Endothelial cell of umbilical vein (primary cell): ENCODE measurements at regions not wholly inside any gene's neighbourhood (a gene's known extent, or its start where the extent isn't known, plus 50 kb on each side); places are given as distances from the start of the nearest gene placed in this dataset.

Experiments used
- BruUV-seq: library from RNA; stranded (reverse); fragments of 400-500 nt; replicated peaks from 2 replicates; lab custom pipeline; 2021; lab: Mats Ljungman, UMichigan
- CTCF ChIA-PET: fragments of 300-600, 350-600 bp; sonication (Branson Sonifier 250); formaldehyde crosslinking; loops from one replicate; lab custom pipeline; 2021; ENCODE audit warnings: antibody characterized with exemption, inconsistent platforms; lab: Charles Lee
- POLR2A ChIA-PET: fragments of 300-600, 350-600 bp; sonication (Branson Sonifier 250); formaldehyde crosslinking; loops from one replicate; lab custom pipeline; 2021; ENCODE audit warnings: antibody characterized with exemption, inconsistent platforms; lab: Charles Lee
- DNase-seq: peaks from one replicate; pipeline ENCODE4 v3.0.0-alpha.2; 2011; ENCODE audit warnings: low read depth, low spot score
- FAIRE-seq: peaks from 2 replicates; lab custom pipeline; 2011; peaks lifted over from hg19 to GRCh38; lab: Jason Lieb, UNC
- H2AFZ ChIP-seq: 2 replicates; pipeline ENCODE4 v1.6.0; 2012; ENCODE audit warnings: low read depth, low read length, control low read depth, inconsistent platforms
- H3K27ac ChIP-seq: 2 replicates; pipeline ENCODE4 v1.5.1; 2011; ENCODE audit warnings: low read depth, mild to moderate bottlenecking, control low read depth, low read length, moderate library complexity; ENCODE audit not compliant: insufficient read depth
- H3K27me3 ChIP-seq, 2 experiments: 2 replicates each; pipeline versions ENCODE4 v1.6.0 to v1.6.1; 2011; ENCODE audit warnings: low read length in 2 of 2, mixed read lengths in 1 of 2; ENCODE audit not compliant: control insufficient read depth in 2 of 2, insufficient read depth in 2 of 2
- H3K36me3 ChIP-seq, 2 experiments: 2 replicates in 1 of 2; 3 replicates in 1 of 2; pipeline ENCODE4 v1.5.1; 2011; ENCODE audit warnings: low read length in 2 of 2, mild to moderate bottlenecking in 1 of 2, moderate library complexity in 1 of 2; ENCODE audit not compliant: control insufficient read depth in 2 of 2, insufficient read depth in 2 of 2; ENCODE audit errors: extremely low read depth in 1 of 2
- H3K4me1 ChIP-seq: 3 replicates; pipeline ENCODE4 v1.5.1; 2011; ENCODE audit warnings: mild to moderate bottlenecking, low read length; ENCODE audit not compliant: control insufficient read depth, insufficient read depth; ENCODE audit errors: extremely low read depth
- H3K4me2 ChIP-seq: 2 replicates; pipeline ENCODE4 v1.6.1; 2011; ENCODE audit warnings: low read length, control low read depth, mixed read lengths; ENCODE audit not compliant: insufficient read depth
- H3K4me3 ChIP-seq, 3 experiments: fragments of 200-600 bp in 1 of 3; sonication (generic), shearing (Covaris generic) in 1 of 3; replicated peaks in 1 of 3; 2 replicates each; pipeline ENCODE4 v1.5.1; 2011 to 2016; ENCODE audit warnings: control low read depth in 3 of 3, low read length in 3 of 3, mild to moderate bottlenecking in 2 of 3, inconsistent platforms in 1 of 3, low read depth in 1 of 3, moderate library complexity in 1 of 3; ENCODE audit not compliant: insufficient read depth in 1 of 3
- H3K79me2 ChIP-seq: 2 replicates; pipeline ENCODE4 v1.6.0; 2012; ENCODE audit warnings: low read length, inconsistent platforms; ENCODE audit not compliant: control insufficient read depth, insufficient read depth
- H3K9ac ChIP-seq: replicated peaks from 2 replicates; pipeline ENCODE3; 2011; ENCODE audit warnings: low read length, control low read depth; ENCODE audit not compliant: insufficient read depth; ENCODE audit errors: extremely low read depth
- H3K9me1 ChIP-seq: replicated peaks from 3 replicates; pipeline ENCODE4 v1.6.0; 2011; ENCODE audit warnings: mild to moderate bottlenecking, low read length; ENCODE audit not compliant: control insufficient read depth, insufficient read depth; ENCODE audit errors: extremely low read depth
- H3K9me3 ChIP-seq: replicated peaks from 2 replicates; pipeline ENCODE4 v1.5.1; 2012; ENCODE audit warnings: low read length, inconsistent platforms; ENCODE audit not compliant: control insufficient read depth, insufficient read depth
- H4K20me1 ChIP-seq: replicated peaks from 2 replicates; pipeline ENCODE3; 2011; ENCODE audit warnings: mild to moderate bottlenecking, low read length; ENCODE audit not compliant: control insufficient read depth, insufficient read depth; ENCODE audit errors: extremely low read depth
- EZH2 ChIP-seq: IDR thresholded peaks from 2 replicates; pipeline ENCODE4 v1.6.1; 2012; ENCODE audit warnings: borderline replicate concordance, low read depth, mild to moderate bottlenecking, moderate library complexity, low read length, inconsistent platforms; ENCODE audit not compliant: severe bottlenecking
- FOS ChIP-seq: IDR thresholded peaks from 2 replicates; pipeline ENCODE4 v1.6.1; 2011; ENCODE audit warnings: mild to moderate bottlenecking, low read length, moderate library complexity, borderline replicate concordance; ENCODE audit not compliant: insufficient read depth
- GATA2 ChIP-seq: IDR thresholded peaks from 2 replicates; pipeline ENCODE4 v1.7.0; 2011; ENCODE audit warnings: low read depth, mild to moderate bottlenecking, moderate library complexity, mixed read lengths, low read length; ENCODE audit not compliant: insufficient read length, insufficient read depth
- JUN ChIP-seq: IDR thresholded peaks from 2 replicates; pipeline ENCODE4 v1.6.1; 2011; ENCODE audit warnings: borderline replicate concordance, low read depth; ENCODE audit not compliant: insufficient read length, insufficient read depth
- MYC ChIP-seq: IDR thresholded peaks from one replicate; pipeline ENCODE4 v1.6.1; 2011; ENCODE audit warnings: mild to moderate bottlenecking, low read depth, low read length
- POLR2A ChIP-seq: IDR thresholded peaks from 2 replicates; pipeline ENCODE4 v1.6.1; 2012; ENCODE audit warnings: low read depth, mild to moderate bottlenecking, control low read depth, low read length
- POLR2AphosphoS5 ChIP-seq: IDR thresholded peaks from 2 replicates; pipeline ENCODE4 v1.6.1; 2012; ENCODE audit warnings: low read depth, mild to moderate bottlenecking, control low read depth, low read length, moderate library complexity; ENCODE audit not compliant: insufficient read depth
- dilution Hi-C: fragments of 300-500 bp; cut with MboI; formaldehyde crosslinking; loops from one replicate; pipeline ENCODE4 v1.15.0; 2019; ENCODE audit warnings: low sequenced_read_pairs; ENCODE audit not compliant: extremely low pct_ligation_motif_present
- intact Hi-C: fragments of 100-400 bp; cut with micrococcal nuclease; formaldehyde crosslinking; loops from one replicate; pipeline ENCODE4 v1.10.0; 2022
- TF ChIP-seq, protein P1 (sequence below), 2 donors: IDR thresholded peaks; 1 replicate in 1 of 2; 2 replicates in 1 of 2; pipeline ENCODE4 v1.5.1; 2011; ENCODE audit warnings: low read length in 2 of 2, mild to moderate bottlenecking in 2 of 2, moderate library complexity in 2 of 2, control low read depth in 1 of 2, inconsistent platforms in 1 of 2, low read depth in 1 of 2; ENCODE audit not compliant: insufficient read depth in 1 of 2; ENCODE audit errors: extremely low read depth in 1 of 2
- TF ChIP-seq, protein P2 (sequence below): IDR thresholded peaks from 2 replicates; pipeline ENCODE4 v1.6.1; 2011; ENCODE audit not compliant: insufficient read depth, insufficient read length

DNA sequence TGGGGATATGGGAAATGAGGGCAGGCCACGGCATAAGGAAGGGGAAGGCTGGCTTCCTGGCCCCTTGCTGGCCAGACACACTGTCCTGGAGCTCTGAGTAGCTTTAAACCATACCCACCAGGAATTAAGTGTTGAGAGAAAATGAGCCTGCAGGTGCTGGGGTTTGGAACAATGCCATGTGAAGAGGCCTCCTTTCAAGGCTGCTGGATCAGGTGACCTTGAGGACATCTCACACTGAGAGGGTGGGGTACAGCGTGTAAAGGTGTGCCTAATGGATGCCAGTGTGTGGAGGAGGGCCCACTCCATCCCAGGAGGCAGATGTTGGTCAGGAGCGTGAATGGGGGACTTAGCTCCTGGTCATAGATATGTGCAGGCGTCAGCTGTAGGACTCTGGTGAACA is 74.8 kb upstream of the MLN start:
- no peak for TF ChIP-seq POLR2A
- TF ChIP-seq, protein P1, sequence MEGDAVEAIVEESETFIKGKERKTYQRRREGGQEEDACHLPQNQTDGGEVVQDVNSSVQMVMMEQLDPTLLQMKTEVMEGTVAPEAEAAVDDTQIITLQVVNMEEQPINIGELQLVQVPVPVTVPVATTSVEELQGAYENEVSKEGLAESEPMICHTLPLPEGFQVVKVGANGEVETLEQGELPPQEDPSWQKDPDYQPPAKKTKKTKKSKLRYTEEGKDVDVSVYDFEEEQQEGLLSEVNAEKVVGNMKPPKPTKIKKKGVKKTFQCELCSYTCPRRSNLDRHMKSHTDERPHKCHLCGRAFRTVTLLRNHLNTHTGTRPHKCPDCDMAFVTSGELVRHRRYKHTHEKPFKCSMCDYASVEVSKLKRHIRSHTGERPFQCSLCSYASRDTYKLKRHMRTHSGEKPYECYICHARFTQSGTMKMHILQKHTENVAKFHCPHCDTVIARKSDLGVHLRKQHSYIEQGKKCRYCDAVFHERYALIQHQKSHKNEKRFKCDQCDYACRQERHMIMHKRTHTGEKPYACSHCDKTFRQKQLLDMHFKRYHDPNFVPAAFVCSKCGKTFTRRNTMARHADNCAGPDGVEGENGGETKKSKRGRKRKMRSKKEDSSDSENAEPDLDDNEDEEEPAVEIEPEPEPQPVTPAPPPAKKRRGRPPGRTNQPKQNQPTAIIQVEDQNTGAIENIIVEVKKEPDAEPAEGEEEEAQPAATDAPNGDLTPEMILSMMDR (IDR thresholded peaks at IDR 0.05; ENCODE audit: extremely low read depth in 1 of 2, insufficient read depth in 1 of 2, low read depth in 1 of 2, low read length in 2 of 2): no peak
- TF ChIP-seq MYC: no peak
- TF ChIP-seq GATA2: no peak
- no peak for TF ChIP-seq FOS
- no peak for TF ChIP-seq JUN
- TF ChIP-seq EZH2: no peak
- TF ChIP-seq POLR2AphosphoS5: no peak
- TF ChIP-seq, protein P2, sequence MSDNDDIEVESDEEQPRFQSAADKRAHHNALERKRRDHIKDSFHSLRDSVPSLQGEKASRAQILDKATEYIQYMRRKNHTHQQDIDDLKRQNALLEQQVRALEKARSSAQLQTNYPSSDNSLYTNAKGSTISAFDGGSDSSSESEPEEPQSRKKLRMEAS: no peak

More for the DNA sequence above, 74.8 kb upstream of the MLN start:
- DNase-seq (no peak), FAIRE-seq (no peak)
- Histone ChIP-seq H3K4me3 (no peak overlapping the region), H3K4me1 (no peaks in the 10 kb centered on the region), H3K27me3 (peaks cover 3 to 4% of the 10 kb centered on the region in 2 experiments), H3K9me3 (no peaks in the 10 kb centered on the region), H3K36me3 (no peaks in the 10 kb centered on the region), H3K4me2 (no peak overlapping the region), H2AFZ (no peak overlapping the region), H3K9ac (no peak overlapping the region), H3K9me1 (no peaks in the 10 kb centered on the region), H4K20me1 (no peaks in the 10 kb centered on the region), H3K79me2 (no peaks in the 10 kb centered on the region), H3K27ac (no peak overlapping the region)
- dilution Hi-C loops (no loop called here), intact Hi-C loops (no loop called here)
- POLR2A ChIA-PET: no interaction called here
- CTCF ChIA-PET: interaction anchor here (0.9 to 2.1 kb wide), 4 partner anchors 10 to 177 kb away, joined by 3 to 9 read pairs (median 5); partner anchors contain the start of gene UQCC2
- BruUV-seq: no TSS peak
